Kidney (tissue), 13 donors: ENCODE measurements at regions not wholly inside any gene's neighbourhood (a gene's known extent, or its start where the extent isn't known, plus 50 kb on each side); places are given as distances from the start of the nearest gene placed in this dataset.

Source experiments
- DNase-seq, 5 donors: peaks; one replicate each; pipeline ENCODE4 v3.0.0-alpha.2; 2013 to 2020
- FAIRE-seq: peaks from 2 replicates; lab custom pipeline; 2012; peaks lifted over from hg19 to GRCh38; lab: Jason Lieb, UNC
- H3K27ac ChIP-seq, 2 donors: one replicate each; pipeline ENCODE4 v1.7.0; 2013; ENCODE audit warnings: low read depth in 2 of 2, low read length in 2 of 2, inconsistent platforms in 1 of 2
- H3K27me3 ChIP-seq: one replicate; pipeline ENCODE4 v1.7.1; 2013; ENCODE audit warnings: low read length, inconsistent platforms; ENCODE audit not compliant: control insufficient read depth, insufficient read depth
- H3K36me3 ChIP-seq, 3 donors: one replicate each; pipeline versions ENCODE4 v1.7.0 to v1.7.1; 2013; ENCODE audit warnings: low read length in 3 of 3, control low read depth in 1 of 3, inconsistent platforms in 1 of 3; ENCODE audit not compliant: insufficient read depth in 3 of 3, control insufficient read depth in 2 of 3
- H3K4me1 ChIP-seq, 3 donors: one replicate each; pipeline versions ENCODE4 v1.7.0 to v1.7.1; 2013; ENCODE audit warnings: low read length in 3 of 3, inconsistent platforms in 1 of 3, low read depth in 1 of 3; ENCODE audit not compliant: control insufficient read depth in 2 of 3, insufficient read depth in 2 of 3
- H3K4me3 ChIP-seq, 3 donors: one replicate each; pipeline versions ENCODE4 v1.7.0 to v1.8.1; 2013; ENCODE audit warnings: low read length in 3 of 3, control low read depth in 1 of 3, inconsistent platforms in 1 of 3
- H3K9ac ChIP-seq, 3 donors: one replicate each; pipeline versions ENCODE4 v1.7.0 to v1.7.1; 2013; ENCODE audit warnings: low read length in 3 of 3, control low read depth in 1 of 3, inconsistent platforms in 1 of 3
- H3K9me3 ChIP-seq, 3 donors: one replicate each; pipeline versions ENCODE4 v1.7.0 to v1.7.1; 2013; ENCODE audit warnings: low read length in 3 of 3, control low read depth in 1 of 3, inconsistent platforms in 1 of 3; ENCODE audit not compliant: control insufficient read depth in 2 of 3, insufficient read depth in 1 of 3
- intact Hi-C: fragments of 100-400 bp; cut with DNase I; formaldehyde crosslinking; loops from one replicate; pipeline ENCODE4 v1.11.1; 2022
- TF ChIP-seq, protein P1 (sequence below): IDR thresholded peaks from 3 replicates; pipeline ENCODE4 v1.5.1; 2012; ENCODE audit warnings: mild to moderate bottlenecking, moderate library complexity, borderline replicate concordance; ENCODE audit not compliant: insufficient read depth; ENCODE audit errors: extremely low read depth
- donor health status: control.
- donor health status: control.
- donor health status: control.
- donor health status: control.
- donor health status: control.
- donor health status: DM: yes; HTN: yes; CAD: no.
- donor health status: Normal renal cell carcinoma (clear cell type).

DNA sequence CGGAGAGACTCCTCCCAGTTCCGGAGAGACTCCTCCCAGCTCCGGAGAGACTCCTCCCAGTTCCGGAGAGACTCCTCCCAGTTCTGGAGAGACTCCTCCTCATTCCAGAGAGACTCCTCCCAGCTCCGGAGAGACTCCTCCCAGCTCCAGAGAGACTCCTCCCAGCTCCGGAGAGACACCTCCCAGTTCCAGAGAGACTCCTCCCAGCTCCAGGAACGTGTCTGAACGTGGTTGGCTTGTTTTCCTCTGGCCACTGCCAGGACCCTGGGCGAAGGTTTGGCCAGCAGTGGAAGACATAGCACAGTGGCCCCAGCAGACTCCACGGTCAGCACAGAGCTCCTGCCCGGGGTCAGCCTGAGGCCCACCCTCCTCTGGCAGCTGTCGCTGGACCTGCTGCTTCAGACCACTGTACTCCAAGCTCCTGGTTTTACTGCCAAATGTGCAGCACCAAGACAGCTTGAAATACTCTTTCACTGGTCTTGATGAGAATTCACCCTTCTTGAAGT, 122.3 kb upstream of the AFDN start:
- Histone ChIP-seq H3K4me1 (peaks cover 0 to 3% (median 0%) of the 10 kb centered on the region in 3 donors), H3K27ac (no peak overlapping the region), H3K36me3 (no peaks in the 10 kb centered on the region), H3K9me3 (no peaks in the 10 kb centered on the region), H3K27me3 (no peaks in the 10 kb centered on the region), H3K9ac (no peak overlapping the region), H3K4me3 (no peak overlapping the region)
- FAIRE-seq (no peak), DNase-seq (no peak)
- intact Hi-C loops: no loop called here
- TF ChIP-seq, protein P1, sequence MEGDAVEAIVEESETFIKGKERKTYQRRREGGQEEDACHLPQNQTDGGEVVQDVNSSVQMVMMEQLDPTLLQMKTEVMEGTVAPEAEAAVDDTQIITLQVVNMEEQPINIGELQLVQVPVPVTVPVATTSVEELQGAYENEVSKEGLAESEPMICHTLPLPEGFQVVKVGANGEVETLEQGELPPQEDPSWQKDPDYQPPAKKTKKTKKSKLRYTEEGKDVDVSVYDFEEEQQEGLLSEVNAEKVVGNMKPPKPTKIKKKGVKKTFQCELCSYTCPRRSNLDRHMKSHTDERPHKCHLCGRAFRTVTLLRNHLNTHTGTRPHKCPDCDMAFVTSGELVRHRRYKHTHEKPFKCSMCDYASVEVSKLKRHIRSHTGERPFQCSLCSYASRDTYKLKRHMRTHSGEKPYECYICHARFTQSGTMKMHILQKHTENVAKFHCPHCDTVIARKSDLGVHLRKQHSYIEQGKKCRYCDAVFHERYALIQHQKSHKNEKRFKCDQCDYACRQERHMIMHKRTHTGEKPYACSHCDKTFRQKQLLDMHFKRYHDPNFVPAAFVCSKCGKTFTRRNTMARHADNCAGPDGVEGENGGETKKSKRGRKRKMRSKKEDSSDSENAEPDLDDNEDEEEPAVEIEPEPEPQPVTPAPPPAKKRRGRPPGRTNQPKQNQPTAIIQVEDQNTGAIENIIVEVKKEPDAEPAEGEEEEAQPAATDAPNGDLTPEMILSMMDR: no peak

- no peak overlapping the region for H3K4me3 ChIP-seq
- no peaks in the 10 kb centered on the region for H3K36me3 ChIP-seq
- no peak for DNase-seq
- TF ChIP-seq, protein P1: no peak
- no peak for FAIRE-seq
- no peak overlapping the region for H3K9ac ChIP-seq
- H3K27me3 ChIP-seq: no peaks in the 10 kb centered on the region
- peaks cover 0 to under 1% (median 0%) of the 10 kb centered on the region in 3 donors for H3K4me1 ChIP-seq
- H3K27ac ChIP-seq: no peak overlapping the region
- intact Hi-C loops: no loop called here
- H3K9me3 ChIP-seq: no peaks in the 10 kb centered on the region
Observed at GRCh38 chr6:167705211-167705750, 121.4 kb upstream of the AFDN start.

- TF ChIP-seq, protein P1: no peak
- DNase-seq (peak in 1 of 5 donors; percentile 63), FAIRE-seq (no peak)
- Histone ChIP-seq H3K4me1 (no peaks in the 10 kb centered on the region), H3K9ac (no peak overlapping the region), H3K9me3 (no peaks in the 10 kb centered on the region), H3K4me3 (no peak overlapping the region), H3K36me3 (no peaks in the 10 kb centered on the region), H3K27ac (no peak overlapping the region), H3K27me3 (no peaks in the 10 kb centered on the region)
- intact Hi-C loops: no loop called here
Observed at GRCh38 chr6:167706313-167707109, 120.2 kb upstream of the AFDN start.
